ENCODE measurements at regions not wholly inside any gene's neighbourhood (a gene's known extent, or its start where the extent isn't known, plus 50 kb on each side); places are given as distances from the start of the nearest gene placed in this dataset.
"Not testable (repeated sequence)": the region's sequence is repeated elsewhere in the genome, so short reads cannot be mapped to it uniquely, and the experiment has no call there.

GRCh38 chr3:103953796-103954195 is 1412.9 kb upstream of the ALCAM start:
- no peak for DNase-seq (ENCODE audit: low read depth in 2 of 3, low spot score in 1 of 3)

GRCh38 chr3:103960819-103961218 is 1405.9 kb upstream of the ALCAM start:
- no peak for DNase-seq (ENCODE audit: low read depth in 2 of 3, low spot score in 1 of 3)

- no peak for DNase-seq (ENCODE audit: low read depth in 2 of 3, low spot score in 1 of 3)
Observed at GRCh38 chr3:103963599-103963998, 1403.1 kb upstream of the ALCAM start.

GRCh38 chr3:103965764-103966163 is 1400.9 kb upstream of the ALCAM start:
- DNase-seq (ENCODE audit: low read depth in 2 of 3, low spot score in 1 of 3) = no peak

GRCh38 chr3:103966749-103967148 is 1400.0 kb upstream of the ALCAM start:
- no peak for DNase-seq (ENCODE audit: low read depth in 2 of 3, low spot score in 1 of 3)

- DNase-seq (ENCODE audit: low read depth in 2 of 3, low spot score in 1 of 3) = no peak
Observed at GRCh38 chr3:103968131-103968530, 1398.6 kb upstream of the ALCAM start.

- no peak for DNase-seq (ENCODE audit: low read depth in 2 of 3, low spot score in 1 of 3)
Observed at GRCh38 chr3:103968751-103969150, 1398.0 kb upstream of the ALCAM start.

- no peak for DNase-seq (ENCODE audit: low read depth in 2 of 3, low spot score in 1 of 3)
Observed at GRCh38 chr3:103976931-103977339, 1389.8 kb upstream of the ALCAM start.

GRCh38 chr3:103977417-103977816 is 1389.3 kb upstream of the ALCAM start:
- DNase-seq (ENCODE audit: low read depth in 2 of 3, low spot score in 1 of 3) = no peak

- DNase-seq (ENCODE audit: low read depth in 2 of 3, low spot score in 1 of 3) = no peak
Observed at GRCh38 chr3:103991461-103992115, 1375.1 kb upstream of the ALCAM start.

GRCh38 chr3:103992469-103992868 is 1374.2 kb upstream of the ALCAM start:
- no peak for DNase-seq (ENCODE audit: low read depth in 2 of 3, low spot score in 1 of 3)

GRCh38 chr3:104004956-104005355 is 1361.8 kb upstream of the ALCAM start:
- DNase-seq (ENCODE audit: low read depth in 2 of 3, low spot score in 1 of 3) = no peak

GRCh38 chr3:104005815-104006214 is 1360.9 kb upstream of the ALCAM start:
- no peak for DNase-seq (ENCODE audit: low read depth in 2 of 3, low spot score in 1 of 3)

- DNase-seq (ENCODE audit: low read depth in 2 of 3, low spot score in 1 of 3) = no peak
Observed at GRCh38 chr3:104018541-104018940, 1348.2 kb upstream of the ALCAM start.

GRCh38 chr3:104031598-104031997 is 1335.1 kb upstream of the ALCAM start:
- no peak for DNase-seq (ENCODE audit: low read depth in 2 of 3, low spot score in 1 of 3)

- DNase-seq (ENCODE audit: low read depth in 2 of 3, low spot score in 1 of 3) = no peak
Observed at GRCh38 chr3:104032283-104032682, 1334.4 kb upstream of the ALCAM start.

GRCh38 chr3:104040896-104041295 is 1325.8 kb upstream of the ALCAM start:
- DNase-seq (ENCODE audit: low read depth in 2 of 3, low spot score in 1 of 3) = no peak

- not testable (repeated sequence) for DNase-seq (ENCODE audit: low read depth in 2 of 3, low spot score in 1 of 3)
Observed at GRCh38 chr3:104043001-104043543, 1323.6 kb upstream of the ALCAM start.

- DNase-seq (ENCODE audit: low read depth in 2 of 3, low spot score in 1 of 3) = no peak
Observed at GRCh38 chr3:104044002-104044401, 1322.7 kb upstream of the ALCAM start.

- no peak for DNase-seq (ENCODE audit: low read depth in 2 of 3, low spot score in 1 of 3)
Observed at GRCh38 chr3:104066658-104067057, 1300.1 kb upstream of the ALCAM start.

GRCh38 chr3:104069114-104069513 is 1297.6 kb upstream of the ALCAM start:
- no peak for DNase-seq (ENCODE audit: low read depth in 2 of 3, low spot score in 1 of 3)

- no peak for DNase-seq (ENCODE audit: low read depth in 2 of 3, low spot score in 1 of 3)
Observed at GRCh38 chr3:104070906-104071305, 1295.8 kb upstream of the ALCAM start.

GRCh38 chr3:104080088-104080626 is 1286.6 kb upstream of the ALCAM start:
- DNase-seq (ENCODE audit: low read depth in 2 of 3, low spot score in 1 of 3) = no peak

Data from stimulated activated CD4-positive, alpha-beta T cell treated with anti-CD3 and anti-CD28 coated beads, Interleukin-12 subunit alpha, Interleukin-12 subunit beta, amount 100 ng/mL, for 48 hours (primary cell).